GM23338 (cell line): ENCODE measurements at regions not wholly inside any gene's neighbourhood (a gene's known extent, or its start where the extent isn't known, plus 50 kb on each side); places are given as distances from the start of the nearest gene placed in this dataset.

Experiments used
- ATAC-seq: fragments of 200-7000 bp; cut with Tn5 transposase; 3 replicates; pipeline ENCODE4 v1.9.1; 2020
- DNase-seq: peaks from one replicate; pipeline ENCODE4 v3.0.0-alpha.2; 2015; ENCODE audit warnings: low spot score
- H2AFZ ChIP-seq: fragments of 200-600 bp; sonication (generic); 2 replicates; pipeline ENCODE4 v1.8.0; 2016; ENCODE audit warnings: antibody characterized with exemption, mild to moderate bottlenecking, moderate library complexity
- H3F3A ChIP-seq: fragments of 200-600 bp; sonication (generic); replicated peaks from 2 replicates; pipeline ENCODE4 v1.8.0; 2017; ENCODE audit warnings: antibody characterized with exemption, mixed run types, low read depth
- H3K27ac ChIP-seq: fragments of 200-600 bp; sonication (generic); 2 replicates; pipeline ENCODE4 v1.6.1; 2016; ENCODE audit warnings: low read depth
- H3K27me3 ChIP-seq: fragments of 200-600 bp; sonication (generic); 2 replicates; pipeline ENCODE4 v1.8.0; 2016; ENCODE audit warnings: mild to moderate bottlenecking, mixed run types, moderate library complexity; ENCODE audit not compliant: insufficient read depth
- H3K36me3 ChIP-seq: fragments of 200-600 bp; sonication (generic); 2 replicates; pipeline ENCODE4 v1.8.0; 2016; ENCODE audit warnings: mild to moderate bottlenecking; ENCODE audit not compliant: insufficient read depth
- H3K4me1 ChIP-seq: fragments of 200-600 bp; sonication (generic); 2 replicates; pipeline ENCODE4 v1.8.0; 2016; ENCODE audit warnings: mild to moderate bottlenecking, moderate library complexity; ENCODE audit not compliant: insufficient read depth
- H3K4me2 ChIP-seq: fragments of 200-600 bp; sonication (generic); 2 replicates; pipeline ENCODE4 v1.7.1; 2017; ENCODE audit warnings: mixed run types
- H3K4me3 ChIP-seq: fragments of 200-600 bp; sonication (generic); 2 replicates; pipeline ENCODE4 v1.6.1; 2016; ENCODE audit warnings: mixed run types
- H3K79me2 ChIP-seq: fragments of 200-600 bp; sonication (generic); replicated peaks from 2 replicates; pipeline ENCODE4 v1.8.0; 2017; ENCODE audit warnings: mild to moderate bottlenecking; ENCODE audit not compliant: insufficient read depth
- H3K9me2 ChIP-seq: fragments of 200-600 bp; sonication (generic); 2 replicates; pipeline ENCODE4 v1.8.0; 2017; ENCODE audit not compliant: insufficient read depth
- H4K20me1 ChIP-seq: fragments of 200-600 bp; sonication (generic); replicated peaks from 2 replicates; pipeline ENCODE4 v1.8.0; 2017; ENCODE audit warnings: mild to moderate bottlenecking; ENCODE audit not compliant: insufficient read depth
- H3K27ac Mint-ChIP-seq: 2 replicates; pipeline ENCODE4 v1.8.0; 2020; ENCODE audit warnings: inconsistent platforms, mild to moderate bottlenecking, moderate library complexity, mixed read lengths
- H3K27me3 Mint-ChIP-seq: 3 replicates; pipeline ENCODE4 v1.8.0; 2022; ENCODE audit warnings: low read depth, mild to moderate bottlenecking, moderate library complexity, mixed read lengths, inconsistent platforms; ENCODE audit not compliant: insufficient read depth, poor library complexity
- H3K36me3 Mint-ChIP-seq: 3 replicates; pipeline ENCODE4 v1.8.0; 2021; ENCODE audit warnings: low read depth, mild to moderate bottlenecking, inconsistent platforms, moderate library complexity, mixed read lengths
- H3K4me1 Mint-ChIP-seq: 3 replicates; pipeline ENCODE4 v1.8.0; 2020; ENCODE audit warnings: mild to moderate bottlenecking, inconsistent platforms, mixed read lengths
- H3K4me3 Mint-ChIP-seq: 3 replicates; pipeline ENCODE4 v1.8.0; 2021; ENCODE audit warnings: moderate library complexity, mild to moderate bottlenecking, inconsistent platforms, mixed read lengths
- H3K9me3 Mint-ChIP-seq: 3 replicates; pipeline ENCODE4 v1.8.0; 2020; ENCODE audit warnings: moderate library complexity, mild to moderate bottlenecking, inconsistent platforms, mixed read lengths
- CREB1 ChIP-seq: fragments of 250-450 bp; sonication (Bioruptor Pico); IDR thresholded peaks from 2 replicates; pipeline ENCODE4 v1.5.0; 2020; ENCODE audit warnings: low read depth, mild to moderate bottlenecking, moderate library complexity
- EZH2 ChIP-seq: fragments of 200-600 bp; sonication (generic); IDR thresholded peaks from one replicate; pipeline ENCODE4 v1.8.0; 2017; ENCODE audit warnings: antibody characterized with exemption, mild to moderate bottlenecking, low read depth; ENCODE audit not compliant: unreplicated experiment
- EZH2phosphoT487 ChIP-seq: fragments of 200-600 bp; sonication (generic); IDR thresholded peaks from one replicate; pipeline ENCODE4 v1.8.1; 2018; ENCODE audit warnings: antibody characterized with exemption; ENCODE audit not compliant: unreplicated experiment
- JUNB ChIP-seq: IDR thresholded peaks from one replicate; pipeline ENCODE4 v1.6.1; 2016; ENCODE audit warnings: antibody characterized with exemption; ENCODE audit not compliant: unreplicated experiment
- NANOG ChIP-seq: IDR thresholded peaks from 2 replicates; pipeline ENCODE4 v1.6.1; 2016; ENCODE audit warnings: antibody characterized with exemption, borderline replicate concordance
- POLR2AphosphoS5 ChIP-seq: IDR thresholded peaks from 2 replicates; pipeline ENCODE4 v1.6.1; 2016; ENCODE audit warnings: antibody characterized with exemption, low read depth
- STAT1 ChIP-seq: IDR thresholded peaks from one replicate; pipeline ENCODE4 v1.6.1; 2016; ENCODE audit warnings: antibody characterized with exemption; ENCODE audit not compliant: unreplicated experiment
- ZNF114 ChIP-seq: fragments of 250-450 bp; sonication (Bioruptor Pico); IDR thresholded peaks from 2 replicates; pipeline ENCODE4 v1.5.0; 2020; ENCODE audit warnings: mild to moderate bottlenecking, moderate library complexity
- ZNF331 ChIP-seq: fragments of 250-450 bp; sonication (Bioruptor Pico); IDR thresholded peaks from 2 replicates; pipeline ENCODE4 v1.5.0; 2020; ENCODE audit warnings: low read depth, mild to moderate bottlenecking, moderate library complexity
- TF ChIP-seq, protein P1 (sequence below): IDR thresholded peaks from one replicate; pipeline ENCODE4 v1.6.1; 2018; ENCODE audit warnings: antibody characterized with exemption; ENCODE audit not compliant: unreplicated experiment
- TF ChIP-seq, protein P2 (sequence below), 2 experiments: fragments of 200-600 bp in 1 of 2; sonication (generic) in 1 of 2; conservative IDR thresholded peaks; 2 replicates each; pipeline versions ENCODE4 v1.5.1 to v1.6.1; 2016 to 2017; ENCODE audit warnings: antibody characterized with exemption in 2 of 2, low read depth in 2 of 2, mild to moderate bottlenecking in 2 of 2, moderate library complexity in 1 of 2
- TF ChIP-seq, protein P3 (sequence below): IDR thresholded peaks from 2 replicates; pipeline ENCODE4 v1.6.1; 2016; ENCODE audit warnings: antibody characterized with exemption
- TF ChIP-seq, protein P4 (sequence below): fragments of 250-450 bp; sonication (Bioruptor Pico); IDR thresholded peaks from 2 replicates; pipeline ENCODE4 v1.5.0; 2020; ENCODE audit warnings: mild to moderate bottlenecking, moderate library complexity

DNA sequence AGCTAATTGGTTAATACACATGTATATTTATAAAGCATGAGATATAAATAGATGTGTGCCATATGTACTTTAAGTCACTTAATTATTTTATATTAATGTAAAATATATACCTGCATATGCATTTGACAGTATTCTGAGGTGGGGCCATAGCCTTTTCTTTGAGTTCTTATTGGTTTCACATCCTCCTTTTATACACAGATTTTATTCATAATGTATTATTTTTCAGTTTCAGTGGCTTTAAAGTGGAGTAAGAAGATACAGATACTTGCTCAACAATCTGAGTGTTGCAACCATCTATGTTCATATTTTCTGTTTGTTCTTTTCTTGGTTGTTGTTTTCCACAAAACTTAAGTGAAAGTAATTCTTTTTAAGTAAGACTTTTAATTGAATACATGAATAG lies 436.5 kb downstream of the RND3 start:
- H3K4me3 ChIP-seq = no peak overlapping the region
- H3K4me2 ChIP-seq = no peak overlapping the region
- peaks cover 4% of the 10 kb centered on the region; the same call in 1 of the 2 replicates for H3K9me2 ChIP-seq
- Mint-ChIP-seq H3K36me3 (no peaks in the 10 kb centered on the region), H3K4me1 (peaks cover 13% of the 10 kb centered on the region), H3K9me3 (no peaks in the 10 kb centered on the region; the same call in 2 of the 3 replicates), H3K27ac (no peak overlapping the region), H3K4me3 (no peak overlapping the region), H3K27me3 (no peaks in the 10 kb centered on the region)
- H3F3A ChIP-seq = no peaks in the 10 kb centered on the region
- ATAC-seq (no peak), DNase-seq (no peak)
- H4K20me1 ChIP-seq = no peaks in the 10 kb centered on the region
- H3K27me3 ChIP-seq = no peaks in the 10 kb centered on the region
- H3K36me3 ChIP-seq = no peaks in the 10 kb centered on the region
- peaks cover 10% of the 10 kb centered on the region; the same call in 1 of the 2 replicates for H3K4me1 ChIP-seq
- no peak overlapping the region for H2AFZ ChIP-seq
- H3K79me2 ChIP-seq = no peaks in the 10 kb centered on the region
- TF ChIP-seq ZNF331 (CRISPR knock-in tag) (no peak), ZNF114 (CRISPR knock-in tag) (no peak), CREB1 (CRISPR knock-in tag) (no peak), EZH2 (no peak), NANOG (no peak), POLR2AphosphoS5 (no peak), EZH2phosphoT487 (no peak), STAT1 (no peak), JUNB (no peak)
- TF ChIP-seq, protein P1, sequence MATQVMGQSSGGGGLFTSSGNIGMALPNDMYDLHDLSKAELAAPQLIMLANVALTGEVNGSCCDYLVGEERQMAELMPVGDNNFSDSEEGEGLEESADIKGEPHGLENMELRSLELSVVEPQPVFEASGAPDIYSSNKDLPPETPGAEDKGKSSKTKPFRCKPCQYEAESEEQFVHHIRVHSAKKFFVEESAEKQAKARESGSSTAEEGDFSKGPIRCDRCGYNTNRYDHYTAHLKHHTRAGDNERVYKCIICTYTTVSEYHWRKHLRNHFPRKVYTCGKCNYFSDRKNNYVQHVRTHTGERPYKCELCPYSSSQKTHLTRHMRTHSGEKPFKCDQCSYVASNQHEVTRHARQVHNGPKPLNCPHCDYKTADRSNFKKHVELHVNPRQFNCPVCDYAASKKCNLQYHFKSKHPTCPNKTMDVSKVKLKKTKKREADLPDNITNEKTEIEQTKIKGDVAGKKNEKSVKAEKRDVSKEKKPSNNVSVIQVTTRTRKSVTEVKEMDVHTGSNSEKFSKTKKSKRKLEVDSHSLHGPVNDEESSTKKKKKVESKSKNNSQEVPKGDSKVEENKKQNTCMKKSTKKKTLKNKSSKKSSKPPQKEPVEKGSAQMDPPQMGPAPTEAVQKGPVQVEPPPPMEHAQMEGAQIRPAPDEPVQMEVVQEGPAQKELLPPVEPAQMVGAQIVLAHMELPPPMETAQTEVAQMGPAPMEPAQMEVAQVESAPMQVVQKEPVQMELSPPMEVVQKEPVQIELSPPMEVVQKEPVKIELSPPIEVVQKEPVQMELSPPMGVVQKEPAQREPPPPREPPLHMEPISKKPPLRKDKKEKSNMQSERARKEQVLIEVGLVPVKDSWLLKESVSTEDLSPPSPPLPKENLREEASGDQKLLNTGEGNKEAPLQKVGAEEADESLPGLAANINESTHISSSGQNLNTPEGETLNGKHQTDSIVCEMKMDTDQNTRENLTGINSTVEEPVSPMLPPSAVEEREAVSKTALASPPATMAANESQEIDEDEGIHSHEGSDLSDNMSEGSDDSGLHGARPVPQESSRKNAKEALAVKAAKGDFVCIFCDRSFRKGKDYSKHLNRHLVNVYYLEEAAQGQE = no peak
- TF ChIP-seq, protein P2, sequence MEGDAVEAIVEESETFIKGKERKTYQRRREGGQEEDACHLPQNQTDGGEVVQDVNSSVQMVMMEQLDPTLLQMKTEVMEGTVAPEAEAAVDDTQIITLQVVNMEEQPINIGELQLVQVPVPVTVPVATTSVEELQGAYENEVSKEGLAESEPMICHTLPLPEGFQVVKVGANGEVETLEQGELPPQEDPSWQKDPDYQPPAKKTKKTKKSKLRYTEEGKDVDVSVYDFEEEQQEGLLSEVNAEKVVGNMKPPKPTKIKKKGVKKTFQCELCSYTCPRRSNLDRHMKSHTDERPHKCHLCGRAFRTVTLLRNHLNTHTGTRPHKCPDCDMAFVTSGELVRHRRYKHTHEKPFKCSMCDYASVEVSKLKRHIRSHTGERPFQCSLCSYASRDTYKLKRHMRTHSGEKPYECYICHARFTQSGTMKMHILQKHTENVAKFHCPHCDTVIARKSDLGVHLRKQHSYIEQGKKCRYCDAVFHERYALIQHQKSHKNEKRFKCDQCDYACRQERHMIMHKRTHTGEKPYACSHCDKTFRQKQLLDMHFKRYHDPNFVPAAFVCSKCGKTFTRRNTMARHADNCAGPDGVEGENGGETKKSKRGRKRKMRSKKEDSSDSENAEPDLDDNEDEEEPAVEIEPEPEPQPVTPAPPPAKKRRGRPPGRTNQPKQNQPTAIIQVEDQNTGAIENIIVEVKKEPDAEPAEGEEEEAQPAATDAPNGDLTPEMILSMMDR (conservative IDR thresholded peaks at IDR 0.05; ENCODE audit: low read depth in 2 of 2) = no peak
- TF ChIP-seq, protein P3, sequence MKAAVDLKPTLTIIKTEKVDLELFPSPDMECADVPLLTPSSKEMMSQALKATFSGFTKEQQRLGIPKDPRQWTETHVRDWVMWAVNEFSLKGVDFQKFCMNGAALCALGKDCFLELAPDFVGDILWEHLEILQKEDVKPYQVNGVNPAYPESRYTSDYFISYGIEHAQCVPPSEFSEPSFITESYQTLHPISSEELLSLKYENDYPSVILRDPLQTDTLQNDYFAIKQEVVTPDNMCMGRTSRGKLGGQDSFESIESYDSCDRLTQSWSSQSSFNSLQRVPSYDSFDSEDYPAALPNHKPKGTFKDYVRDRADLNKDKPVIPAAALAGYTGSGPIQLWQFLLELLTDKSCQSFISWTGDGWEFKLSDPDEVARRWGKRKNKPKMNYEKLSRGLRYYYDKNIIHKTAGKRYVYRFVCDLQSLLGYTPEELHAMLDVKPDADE = no peak
- TF ChIP-seq, protein P4, sequence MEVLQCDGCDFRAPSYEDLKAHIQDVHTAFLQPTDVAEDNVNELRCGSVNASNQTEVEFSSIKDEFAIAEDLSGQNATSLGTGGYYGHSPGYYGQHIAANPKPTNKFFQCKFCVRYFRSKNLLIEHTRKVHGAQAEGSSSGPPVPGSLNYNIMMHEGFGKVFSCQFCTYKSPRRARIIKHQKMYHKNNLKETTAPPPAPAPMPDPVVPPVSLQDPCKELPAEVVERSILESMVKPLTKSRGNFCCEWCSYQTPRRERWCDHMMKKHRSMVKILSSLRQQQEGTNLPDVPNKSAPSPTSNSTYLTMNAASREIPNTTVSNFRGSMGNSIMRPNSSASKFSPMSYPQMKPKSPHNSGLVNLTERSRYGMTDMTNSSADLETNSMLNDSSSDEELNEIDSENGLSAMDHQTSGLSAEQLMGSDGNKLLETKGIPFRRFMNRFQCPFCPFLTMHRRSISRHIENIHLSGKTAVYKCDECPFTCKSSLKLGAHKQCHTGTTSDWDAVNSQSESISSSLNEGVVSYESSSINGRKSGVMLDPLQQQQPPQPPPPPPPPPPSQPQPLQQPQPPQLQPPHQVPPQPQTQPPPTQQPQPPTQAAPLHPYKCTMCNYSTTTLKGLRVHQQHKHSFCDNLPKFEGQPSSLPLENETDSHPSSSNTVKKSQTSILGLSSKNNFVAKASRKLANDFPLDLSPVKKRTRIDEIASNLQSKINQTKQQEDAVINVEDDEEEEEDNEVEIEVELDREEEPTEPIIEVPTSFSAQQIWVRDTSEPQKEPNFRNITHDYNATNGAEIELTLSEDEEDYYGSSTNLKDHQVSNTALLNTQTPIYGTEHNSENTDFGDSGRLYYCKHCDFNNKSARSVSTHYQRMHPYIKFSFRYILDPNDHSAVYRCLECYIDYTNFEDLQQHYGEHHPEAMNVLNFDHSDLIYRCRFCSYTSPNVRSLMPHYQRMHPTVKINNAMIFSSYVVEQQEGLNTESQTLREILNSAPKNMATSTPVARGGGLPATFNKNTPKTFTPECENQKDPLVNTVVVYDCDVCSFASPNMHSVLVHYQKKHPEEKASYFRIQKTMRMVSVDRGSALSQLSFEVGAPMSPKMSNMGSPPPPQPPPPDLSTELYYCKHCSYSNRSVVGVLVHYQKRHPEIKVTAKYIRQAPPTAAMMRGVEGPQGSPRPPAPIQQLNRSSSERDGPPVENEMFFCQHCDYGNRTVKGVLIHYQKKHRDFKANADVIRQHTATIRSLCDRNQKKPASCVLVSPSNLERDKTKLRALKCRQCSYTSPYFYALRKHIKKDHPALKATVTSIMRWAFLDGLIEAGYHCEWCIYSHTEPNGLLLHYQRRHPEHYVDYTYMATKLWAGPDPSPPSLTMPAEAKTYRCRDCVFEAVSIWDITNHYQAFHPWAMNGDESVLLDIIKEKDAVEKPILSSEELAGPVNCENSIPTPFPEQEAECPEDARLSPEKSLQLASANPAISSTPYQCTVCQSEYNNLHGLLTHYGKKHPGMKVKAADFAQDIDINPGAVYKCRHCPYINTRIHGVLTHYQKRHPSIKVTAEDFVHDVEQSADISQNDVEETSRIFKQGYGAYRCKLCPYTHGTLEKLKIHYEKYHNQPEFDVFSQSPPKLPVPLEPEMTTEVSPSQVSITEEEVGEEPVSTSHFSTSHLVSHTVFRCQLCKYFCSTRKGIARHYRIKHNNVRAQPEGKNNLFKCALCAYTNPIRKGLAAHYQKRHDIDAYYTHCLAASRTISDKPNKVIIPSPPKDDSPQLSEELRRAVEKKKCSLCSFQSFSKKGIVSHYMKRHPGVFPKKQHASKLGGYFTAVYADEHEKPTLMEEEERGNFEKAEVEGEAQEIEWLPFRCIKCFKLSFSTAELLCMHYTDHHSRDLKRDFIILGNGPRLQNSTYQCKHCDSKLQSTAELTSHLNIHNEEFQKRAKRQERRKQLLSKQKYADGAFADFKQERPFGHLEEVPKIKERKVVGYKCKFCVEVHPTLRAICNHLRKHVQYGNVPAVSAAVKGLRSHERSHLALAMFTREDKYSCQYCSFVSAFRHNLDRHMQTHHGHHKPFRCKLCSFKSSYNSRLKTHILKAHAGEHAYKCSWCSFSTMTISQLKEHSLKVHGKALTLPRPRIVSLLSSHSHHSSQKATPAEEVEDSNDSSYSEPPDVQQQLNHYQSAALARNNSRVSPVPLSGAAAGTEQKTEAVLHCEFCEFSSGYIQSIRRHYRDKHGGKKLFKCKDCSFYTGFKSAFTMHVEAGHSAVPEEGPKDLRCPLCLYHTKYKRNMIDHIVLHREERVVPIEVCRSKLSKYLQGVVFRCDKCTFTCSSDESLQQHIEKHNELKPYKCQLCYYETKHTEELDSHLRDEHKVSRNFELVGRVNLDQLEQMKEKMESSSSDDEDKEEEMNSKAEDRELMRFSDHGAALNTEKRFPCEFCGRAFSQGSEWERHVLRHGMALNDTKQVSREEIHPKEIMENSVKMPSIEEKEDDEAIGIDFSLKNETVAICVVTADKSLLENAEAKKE = no peak
- no peak overlapping the region for H3K27ac ChIP-seq
